Fibroblast of peridontal ligament (primary cell): ENCODE measurements at regions not wholly inside any gene's neighbourhood (a gene's known extent, or its start where the extent isn't known, plus 50 kb on each side); places are given as distances from the start of the nearest gene placed in this dataset.

Experiments
- DNase-seq: peaks from one replicate; pipeline ENCODE4 v3.0.0-alpha.2; 2010; ENCODE audit errors: extremely low read depth

DNA sequence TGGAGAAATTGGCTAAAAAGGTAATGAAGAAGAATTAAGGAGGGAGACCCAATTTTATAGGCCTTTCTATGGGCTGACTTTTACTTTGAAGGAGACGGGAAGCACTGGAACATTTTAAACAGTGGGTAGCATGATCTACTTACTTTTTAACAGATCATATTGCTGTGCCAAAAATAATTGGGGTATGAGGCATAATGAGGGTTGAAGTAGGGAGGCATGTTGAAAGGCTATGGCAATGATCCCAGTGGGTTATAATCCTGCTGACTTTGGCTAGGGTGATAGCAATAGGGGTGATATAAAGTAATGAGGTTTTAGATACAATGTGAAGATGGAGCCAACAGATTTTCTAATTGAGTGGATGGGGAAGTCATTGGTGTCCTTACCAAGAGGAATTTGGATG is 73.2 kb downstream of the GPR37 start:
- DNase-seq = peak; percentile 18

DNA sequence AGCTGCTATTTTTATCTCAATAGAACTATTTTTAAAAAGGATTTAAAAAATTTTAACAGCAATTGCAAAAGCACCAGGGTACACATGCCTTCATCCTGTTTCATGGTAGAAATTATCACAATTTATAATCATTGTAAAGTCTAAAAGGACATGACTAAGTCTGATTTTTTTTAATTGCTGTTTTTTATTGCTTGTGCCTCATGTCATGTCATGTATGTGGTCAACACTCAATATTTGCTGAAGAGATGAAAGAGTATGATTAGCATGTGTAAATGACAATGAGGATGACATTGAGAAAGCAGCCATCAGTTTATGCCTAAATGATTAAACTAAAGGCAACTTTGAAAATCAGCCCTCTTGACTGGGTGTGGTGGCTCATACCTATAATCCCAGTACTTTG is 74.8 kb downstream of the GPR37 start:
- DNase-seq = no peak

GRCh38 chr7:124689931-124690330 is 75.7 kb downstream of the GPR37 start:
- DNase-seq = no peak

GRCh38 chr7:124689523-124689922 is 76.1 kb downstream of the GPR37 start:
- DNase-seq = no peak

- peak; percentile 63 for DNase-seq
Measured at GRCh38 chr7:124688991-124689390, 76.6 kb downstream of the GPR37 start.

- DNase-seq = no peak
Measured at GRCh38 chr7:124686543-124687171, 78.9 kb downstream of the GPR37 start.

DNA sequence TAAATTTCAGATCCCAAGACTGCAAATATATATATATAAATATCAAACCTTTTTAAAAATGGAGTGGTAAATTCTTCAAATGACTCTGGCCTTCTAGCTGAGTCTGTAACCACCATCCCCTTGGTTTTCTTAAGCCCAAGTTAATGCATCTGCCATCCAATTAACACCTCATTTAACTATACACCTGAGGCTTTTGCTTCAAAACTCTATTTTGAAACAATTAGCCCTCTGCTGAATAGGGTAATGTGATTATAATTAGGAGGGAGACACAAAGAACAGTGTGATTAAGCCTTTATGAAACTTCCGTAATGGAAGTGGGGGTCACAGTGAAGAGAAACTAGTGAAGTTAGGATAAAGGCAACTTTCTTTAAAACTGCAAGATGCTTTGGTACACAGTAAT is 83.6 kb downstream of the GPR37 start:
- DNase-seq = no peak

DNA sequence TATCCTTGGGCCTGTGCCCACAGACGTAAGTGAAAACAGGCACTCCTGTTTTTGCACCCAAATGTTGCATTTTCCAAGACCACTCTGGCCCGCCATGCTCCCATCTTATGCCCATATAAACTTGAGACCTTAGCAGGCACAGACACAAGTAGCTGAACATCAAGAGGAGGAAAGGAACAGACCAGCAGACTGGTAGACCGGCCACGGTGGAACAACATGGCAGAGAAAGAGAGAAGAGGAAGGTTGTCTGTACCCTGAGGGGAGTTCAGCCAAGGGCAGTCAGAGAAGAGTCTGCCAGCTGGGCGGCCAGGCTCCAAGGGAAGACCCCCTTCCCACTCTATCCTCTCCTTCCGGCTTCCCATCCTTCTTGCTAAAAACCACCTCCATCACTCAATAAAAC is 85.3 kb downstream of the GPR37 start:
- no peak for DNase-seq

GRCh38 chr7:124679586-124680225 is 85.9 kb downstream of the GPR37 start:
- DNase-seq = no peak

- DNase-seq = no peak
Measured at GRCh38 chr7:124679146-124679545, 86.4 kb downstream of the GPR37 start.

DNA sequence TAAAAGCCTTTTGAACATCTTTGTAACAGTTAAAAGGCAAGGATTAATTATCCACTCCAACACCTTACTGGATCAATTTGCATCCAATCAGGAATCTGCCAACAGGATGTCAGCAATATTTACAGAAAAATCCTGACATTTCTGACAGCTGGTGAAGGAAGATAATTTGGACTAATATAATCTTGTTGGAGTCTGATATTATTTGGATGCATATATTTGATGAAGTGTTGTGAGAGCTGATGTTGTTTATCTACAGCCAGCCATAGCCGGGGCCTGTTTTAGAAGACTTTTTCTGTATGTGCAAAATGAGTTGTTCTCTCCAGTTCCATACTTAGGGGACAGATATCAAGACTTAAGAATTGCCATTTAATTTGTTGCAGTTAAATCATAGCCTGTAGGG is 91.1 kb downstream of the GPR37 start:
- DNase-seq = no peak

GRCh38 chr7:124672011-124672410 is 93.6 kb downstream of the GPR37 start:
- DNase-seq = no peak

- DNase-seq = no peak
Measured at GRCh38 chr7:124667312-124668153, 98.1 kb downstream of the GPR37 start.

- DNase-seq = no peak
Measured at GRCh38 chr7:124662937-124663336, 102.7 kb downstream of the GPR37 start.

DNA sequence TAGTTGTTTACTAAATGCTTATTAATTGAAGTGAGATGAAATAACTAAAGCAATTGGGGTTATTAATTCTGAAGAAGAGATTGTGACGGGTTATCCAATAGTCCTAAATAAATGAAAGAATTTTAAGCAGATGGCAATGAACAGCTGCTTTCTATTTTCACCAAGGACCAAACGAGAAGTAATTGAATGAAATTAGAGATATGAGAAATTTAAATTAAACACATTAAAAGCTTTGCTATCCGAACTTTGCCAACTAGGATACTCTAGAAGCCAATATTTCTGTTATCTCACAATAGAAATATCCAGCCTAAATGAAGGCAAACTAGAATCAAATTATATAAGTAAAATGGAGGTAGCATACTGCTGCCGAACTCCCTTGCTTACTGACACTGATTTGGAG is 103.2 kb downstream of the GPR37 start:
- no peak for DNase-seq

DNA sequence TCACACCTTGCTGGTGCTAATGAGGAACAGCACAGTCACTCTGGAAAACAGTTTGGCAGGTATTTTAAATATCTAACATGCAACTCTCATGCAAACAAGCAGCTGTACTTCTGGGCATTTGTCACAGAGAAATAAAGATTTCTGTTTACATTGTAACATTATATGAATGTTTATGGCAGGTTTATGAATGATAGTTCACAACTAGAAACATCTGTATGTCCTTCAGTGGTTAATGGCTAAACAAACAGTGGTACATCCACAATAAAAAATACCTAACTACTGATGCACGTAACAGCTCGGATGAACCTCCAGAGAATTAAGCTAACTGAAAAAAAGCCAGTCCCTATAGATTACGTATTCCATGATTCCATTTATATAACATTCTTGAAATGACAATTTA is 109.6 kb downstream of the GPR37 start:
- DNase-seq = no peak

GRCh38 chr7:124652237-124652636 is 113.4 kb downstream of the GPR37 start:
- DNase-seq = peak; percentile 10

DNA sequence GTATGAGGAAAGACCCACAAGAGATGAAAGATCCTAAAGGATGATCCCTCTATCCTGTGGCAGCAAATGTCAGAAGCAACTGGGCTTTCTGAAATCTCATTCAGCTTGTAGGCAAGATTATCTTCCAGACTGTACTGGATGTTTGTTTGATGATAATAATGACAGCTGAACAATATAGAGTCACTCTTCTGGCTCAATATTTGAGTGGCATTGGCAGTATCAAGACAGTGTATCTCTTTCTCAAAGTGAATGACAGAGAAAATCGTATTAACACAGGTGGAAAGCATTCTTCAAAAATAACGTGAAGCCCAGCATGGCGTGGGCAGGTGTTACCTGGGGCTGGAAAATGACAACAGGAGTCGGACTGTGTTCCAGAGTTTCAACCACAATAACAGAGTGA is 114.5 kb downstream of the GPR37 start:
- DNase-seq = no peak

DNA sequence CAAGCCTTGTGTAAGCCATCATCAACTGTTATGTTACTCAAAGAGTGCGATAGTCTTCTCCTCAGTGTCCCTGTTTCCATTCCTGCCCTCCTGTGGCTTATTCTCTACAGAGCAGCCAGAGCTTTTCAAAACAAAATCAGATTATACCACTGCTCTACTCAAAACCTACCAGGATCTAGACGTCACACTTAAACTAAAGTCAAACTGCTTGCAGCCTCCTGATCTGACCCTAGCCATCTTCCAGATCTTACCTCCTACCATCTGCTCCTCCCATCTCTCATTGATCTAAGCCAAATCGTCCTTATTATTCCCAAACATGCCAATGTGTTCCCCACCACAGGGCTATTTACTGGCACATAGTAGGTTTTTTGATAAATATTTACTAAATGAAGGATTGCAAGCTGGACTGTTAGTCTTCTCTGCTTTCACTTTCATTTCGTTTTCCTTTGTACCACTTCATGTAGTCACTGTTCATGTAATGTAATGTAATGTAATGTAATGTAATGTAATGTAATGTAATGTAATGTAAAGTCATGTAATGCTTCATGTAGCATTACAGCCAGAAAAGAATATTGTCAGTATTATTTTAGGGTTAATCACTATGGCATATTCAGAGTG is 116.1 kb downstream of the GPR37 start:
- DNase-seq = peak; percentile 14

DNA sequence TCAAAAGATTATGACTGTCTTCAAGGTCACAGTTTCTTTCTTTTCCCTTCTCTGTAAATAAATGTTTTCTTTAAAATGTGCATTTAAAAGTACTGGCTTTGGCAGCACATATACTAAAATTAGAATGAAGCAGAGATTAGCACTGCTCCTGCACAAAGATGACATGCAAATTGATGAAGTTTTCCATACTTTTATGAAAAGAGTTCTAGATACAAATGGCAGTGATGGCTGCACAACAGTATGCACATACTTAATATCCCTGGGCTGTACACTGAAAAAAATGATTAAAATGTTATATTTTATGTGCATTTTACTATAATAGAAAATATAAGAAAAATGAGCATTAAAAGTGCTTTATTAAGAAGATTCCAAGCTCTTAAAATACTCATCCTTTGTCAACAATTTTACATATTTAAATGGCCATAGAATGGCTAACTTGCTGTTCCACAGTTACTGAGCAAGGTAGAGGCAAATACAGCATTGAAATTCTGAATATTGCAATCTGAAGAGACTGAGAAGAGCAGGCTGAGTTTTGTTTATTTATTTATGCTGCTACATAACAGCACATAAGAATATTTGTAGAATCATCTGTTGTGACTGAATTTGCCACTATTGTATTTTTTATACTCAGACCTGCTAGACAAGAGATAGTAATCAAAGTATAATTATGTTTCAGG is 117.8 kb downstream of the GPR37 start:
- no peak for DNase-seq

GRCh38 chr7:124645704-124646103 is 119.9 kb downstream of the GPR37 start:
- DNase-seq = no peak

DNA sequence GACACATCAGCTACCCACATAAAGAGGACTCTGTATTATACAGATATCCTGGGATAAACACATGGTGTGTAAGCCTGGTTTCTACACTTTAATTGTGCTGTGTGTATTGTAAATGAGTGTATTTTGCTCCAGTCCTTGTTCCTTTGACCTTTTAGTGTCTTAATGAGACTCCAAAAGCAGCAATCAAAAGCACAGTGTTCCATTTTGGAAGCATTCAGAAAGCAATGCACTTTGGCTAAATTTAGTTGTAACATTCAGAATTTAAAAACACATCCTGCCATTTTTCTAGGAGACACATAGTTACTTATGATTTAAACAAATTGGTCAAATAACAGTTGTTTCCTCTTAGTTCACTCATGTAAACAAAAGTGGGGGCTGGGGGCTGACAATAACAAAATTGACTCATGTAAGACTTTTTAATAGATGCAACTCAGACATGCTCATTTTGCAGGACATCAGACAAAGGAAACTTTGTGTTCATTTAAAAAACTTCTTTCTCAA is 122.2 kb downstream of the GPR37 start:
- no peak for DNase-seq
